A673 (cell line): ENCODE measurements at regions not wholly inside any gene's neighbourhood (a gene's known extent, or its start where the extent isn't known, plus 50 kb on each side); places are given as distances from the start of the nearest gene placed in this dataset.

ENCODE experiments used
- EZH2 ChIP-seq: fragments of 200-600 bp; sonication (generic); IDR thresholded peaks from 2 replicates; pipeline ENCODE4 v1.6.1; 2017; ENCODE audit warnings: borderline replicate concordance, low read depth, mild to moderate bottlenecking, mixed read lengths, antibody characterized with exemption, low read length; ENCODE audit not compliant: poor library complexity, severe bottlenecking
- TF ChIP-seq, protein P1 (sequence below): fragments of 300-800, 200-600 bp; sonication (generic); conservative IDR thresholded peaks from 2 replicates; pipeline ENCODE4 v1.5.1; 2017; ENCODE audit warnings: low read depth, mild to moderate bottlenecking, antibody characterized with exemption, low read length, moderate library complexity, mixed read lengths

DNA sequence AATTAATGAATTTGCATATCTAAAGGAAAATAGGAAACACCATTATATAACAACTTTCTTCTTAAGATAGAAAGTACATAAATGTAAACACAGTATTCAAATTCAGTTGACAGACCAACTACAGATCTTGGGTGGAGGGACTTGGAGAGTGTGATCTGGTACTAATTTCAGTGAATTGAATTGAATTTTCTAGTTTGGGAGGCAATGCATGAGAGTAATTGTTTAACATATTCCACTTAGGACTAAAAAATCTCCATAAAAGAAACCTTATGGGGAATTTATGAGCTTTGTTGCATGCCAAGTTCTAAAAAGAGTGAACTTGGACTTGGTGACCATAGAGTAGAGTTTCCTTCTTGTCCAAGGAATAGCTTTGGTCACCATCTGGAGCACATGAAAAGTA is 261.1 kb upstream of the TTC29 start:
- TF ChIP-seq, protein P1, sequence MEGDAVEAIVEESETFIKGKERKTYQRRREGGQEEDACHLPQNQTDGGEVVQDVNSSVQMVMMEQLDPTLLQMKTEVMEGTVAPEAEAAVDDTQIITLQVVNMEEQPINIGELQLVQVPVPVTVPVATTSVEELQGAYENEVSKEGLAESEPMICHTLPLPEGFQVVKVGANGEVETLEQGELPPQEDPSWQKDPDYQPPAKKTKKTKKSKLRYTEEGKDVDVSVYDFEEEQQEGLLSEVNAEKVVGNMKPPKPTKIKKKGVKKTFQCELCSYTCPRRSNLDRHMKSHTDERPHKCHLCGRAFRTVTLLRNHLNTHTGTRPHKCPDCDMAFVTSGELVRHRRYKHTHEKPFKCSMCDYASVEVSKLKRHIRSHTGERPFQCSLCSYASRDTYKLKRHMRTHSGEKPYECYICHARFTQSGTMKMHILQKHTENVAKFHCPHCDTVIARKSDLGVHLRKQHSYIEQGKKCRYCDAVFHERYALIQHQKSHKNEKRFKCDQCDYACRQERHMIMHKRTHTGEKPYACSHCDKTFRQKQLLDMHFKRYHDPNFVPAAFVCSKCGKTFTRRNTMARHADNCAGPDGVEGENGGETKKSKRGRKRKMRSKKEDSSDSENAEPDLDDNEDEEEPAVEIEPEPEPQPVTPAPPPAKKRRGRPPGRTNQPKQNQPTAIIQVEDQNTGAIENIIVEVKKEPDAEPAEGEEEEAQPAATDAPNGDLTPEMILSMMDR, result no peak
- TF ChIP-seq EZH2, result no peak
